WTC11 (cell line): ENCODE measurements at regions not wholly inside any gene's neighbourhood (a gene's known extent, or its start where the extent isn't known, plus 50 kb on each side); places are given as distances from the start of the nearest gene placed in this dataset.
"Not testable (repeated sequence)": the region's sequence is repeated elsewhere in the genome, so short reads cannot be mapped to it uniquely, and the experiment has no call there.

Source experiments
- ATAC-seq: fragments of 200-7000 bp; cut with Tn5 transposase; 2 replicates; pipeline ENCODE4 v1.10.0; 2021; ENCODE audit warnings: mild to moderate bottlenecking, moderate library complexity
- CTCF ChIA-PET: fragments of 300-600 bp; sonication (Branson Sonifier 250); formaldehyde crosslinking; loops from one replicate; lab custom pipeline; 2021; ENCODE audit warnings: antibody characterized with exemption; lab: Charles Lee
- POLR2A ChIA-PET: fragments of 350-600 bp; sonication (Branson Sonifier 250); formaldehyde crosslinking; loops from one replicate; lab custom pipeline; 2021; ENCODE audit warnings: antibody characterized with exemption; lab: Charles Lee
- DNase-seq: peaks from one replicate; pipeline ENCODE4 v3.0.0; 2021; ENCODE audit warnings: low spot score
- H3K27ac Mint-ChIP-seq: 2 replicates; pipeline ENCODE4 v1.8.0; 2021; ENCODE audit warnings: mixed read lengths
- H3K27me3 Mint-ChIP-seq: 2 replicates; pipeline ENCODE4 v1.8.0; 2021; ENCODE audit warnings: low read depth, mild to moderate bottlenecking, moderate library complexity, mixed read lengths
- H3K36me3 Mint-ChIP-seq: 2 replicates; pipeline ENCODE4 v1.8.0; 2021; ENCODE audit warnings: mixed read lengths
- H3K4me1 Mint-ChIP-seq: 2 replicates; pipeline ENCODE4 v1.8.0; 2022; ENCODE audit warnings: mixed read lengths
- H3K4me3 Mint-ChIP-seq: 2 replicates; pipeline ENCODE4 v1.8.0; 2021; ENCODE audit warnings: mild to moderate bottlenecking, moderate library complexity, mixed read lengths
- H3K9me3 Mint-ChIP-seq: 2 replicates; pipeline ENCODE4 v1.8.0; 2021; ENCODE audit warnings: mixed read lengths
- CTCF ChIP-seq: fragments of 200-600 bp; IDR thresholded peaks from 2 replicates; pipeline ENCODE4 v1.8.0; 2022; ENCODE audit warnings: antibody characterized with exemption
- ESRRA ChIP-seq: sonication (generic); formaldehyde crosslinking; IDR thresholded peaks from 2 replicates; pipeline ENCODE4 v1.8.1; 2022; ENCODE audit warnings: mild to moderate bottlenecking, missing genetic modification reagents, borderline replicate concordance
- ETV6 ChIP-seq: sonication (generic); formaldehyde crosslinking; IDR thresholded peaks from 2 replicates; pipeline ENCODE4 v1.8.1; 2022; ENCODE audit warnings: mild to moderate bottlenecking, missing genetic modification reagents
- FOXP1 ChIP-seq: sonication (generic); formaldehyde crosslinking; IDR thresholded peaks from 2 replicates; pipeline ENCODE4 v1.8.0; 2022; ENCODE audit warnings: missing genetic modification reagents, mild to moderate bottlenecking, moderate library complexity, borderline replicate concordance
- GABPB1 ChIP-seq: sonication (generic); formaldehyde crosslinking; IDR thresholded peaks from 2 replicates; pipeline ENCODE4 v1.8.1; 2023; ENCODE audit warnings: mild to moderate bottlenecking, missing genetic modification reagents
- GRHL2 ChIP-seq: fragments of 250-450 bp; sonication (Bioruptor Pico); IDR thresholded peaks from 2 replicates; pipeline ENCODE4 v1.8.0; 2022; ENCODE audit warnings: mild to moderate bottlenecking, moderate library complexity; ENCODE audit not compliant: insufficient replicate concordance, severe bottlenecking
- JAZF1 ChIP-seq: fragments of 250-450 bp; sonication (Bioruptor Pico); IDR thresholded peaks from 2 replicates; pipeline ENCODE4 v1.9.0; 2021; ENCODE audit warnings: moderate library complexity, mild to moderate bottlenecking, inconsistent platforms
- JUN ChIP-seq: sonication (generic); formaldehyde crosslinking; IDR thresholded peaks from 2 replicates; pipeline ENCODE4 v1.8.0; 2023; ENCODE audit warnings: mild to moderate bottlenecking, missing genetic modification reagents
- MYBL2 ChIP-seq: sonication (generic); formaldehyde crosslinking; IDR thresholded peaks from 2 replicates; pipeline ENCODE4 v1.8.1; 2023; ENCODE audit warnings: mild to moderate bottlenecking, moderate library complexity, missing genetic modification reagents
- OVOL2 ChIP-seq: fragments of 250-450 bp; sonication (Bioruptor Pico); IDR thresholded peaks from 2 replicates; pipeline ENCODE4 v1.9.0; 2021; ENCODE audit warnings: mild to moderate bottlenecking, borderline replicate concordance
- RELA ChIP-seq: sonication (generic); formaldehyde crosslinking; IDR thresholded peaks from 2 replicates; pipeline ENCODE4 v1.8.1; 2022; ENCODE audit warnings: missing genetic modification reagents, mild to moderate bottlenecking, borderline replicate concordance
- SMAD4 ChIP-seq: sonication (generic); formaldehyde crosslinking; IDR thresholded peaks from 2 replicates; pipeline ENCODE4 v1.8.0; 2022; ENCODE audit warnings: mild to moderate bottlenecking, missing genetic modification reagents
- TEAD1 ChIP-seq: sonication (generic); formaldehyde crosslinking; IDR thresholded peaks from 2 replicates; pipeline ENCODE4 v1.8.0; 2022; ENCODE audit warnings: mild to moderate bottlenecking, missing genetic modification reagents
- TP53 ChIP-seq: sonication (generic); formaldehyde crosslinking; IDR thresholded peaks from 2 replicates; pipeline ENCODE4 v1.8.1; 2023; ENCODE audit warnings: mild to moderate bottlenecking, missing genetic modification reagents
- ZBTB21 ChIP-seq: sonication (generic); formaldehyde crosslinking; IDR thresholded peaks from 2 replicates; pipeline ENCODE4 v1.8.1; 2023; ENCODE audit warnings: mild to moderate bottlenecking, missing genetic modification reagents, borderline replicate concordance
- ZBTB43 ChIP-seq: sonication (generic); formaldehyde crosslinking; IDR thresholded peaks from 2 replicates; pipeline ENCODE4 v1.8.1; 2023; ENCODE audit warnings: mild to moderate bottlenecking, missing genetic modification reagents
- ZNF416 ChIP-seq: fragments of 250-450 bp; sonication (Bioruptor Pico); IDR thresholded peaks from 2 replicates; pipeline ENCODE4 v1.9.0; 2021; ENCODE audit warnings: mild to moderate bottlenecking, inconsistent platforms
- ZNF423 ChIP-seq: fragments of 250-450 bp; sonication (Bioruptor Pico); IDR thresholded peaks from 2 replicates; pipeline ENCODE4 v2.1.2; 2022; ENCODE audit warnings: mild to moderate bottlenecking, moderate library complexity
- ZNF671 ChIP-seq: fragments of 250-450 bp; sonication (Bioruptor Pico); IDR thresholded peaks from 2 replicates; pipeline ENCODE4 v1.8.0; 2021; ENCODE audit warnings: mild to moderate bottlenecking
- TF ChIP-seq, protein P1 (sequence below): fragments of 250-450 bp; sonication (Bioruptor Pico); IDR thresholded peaks from 2 replicates; pipeline ENCODE4 v1.9.0; 2021; ENCODE audit warnings: moderate library complexity, mild to moderate bottlenecking, inconsistent platforms, borderline replicate concordance
- TF ChIP-seq, protein P2 (sequence below): sonication (generic); formaldehyde crosslinking; conservative IDR thresholded peaks from 2 replicates; pipeline ENCODE4 v1.8.1; 2022; ENCODE audit warnings: mild to moderate bottlenecking, missing genetic modification reagents
- TF ChIP-seq, protein P3 (sequence below): fragments of 250-450 bp; sonication (Bioruptor Pico); IDR thresholded peaks from 2 replicates; pipeline ENCODE4 v1.9.0; 2021; ENCODE audit warnings: mild to moderate bottlenecking

GRCh38 chr14:86766469-86766868, 1226.5 kb downstream of the GALC start:
- POLR2A ChIA-PET = no interaction called here
- Mint-ChIP-seq H3K36me3 (no peaks in the 10 kb centered on the region), H3K4me3 (no peak overlapping the region), H3K27ac (no peak overlapping the region), H3K27me3 (no peaks in the 10 kb centered on the region), H3K9me3 (no peaks in the 10 kb centered on the region), H3K4me1 (peaks cover 10% of the 10 kb centered on the region)
- no peak for DNase-seq
- CTCF ChIA-PET = no interaction called here
- no peak for ATAC-seq
- peak; percentile 82 for TF ChIP-seq GABPB1
- TF ChIP-seq ZNF671 (CRISPR knock-in tag) = no peak
- TF ChIP-seq SMAD4 (CRISPR knock-in tag) = no peak
- TF ChIP-seq ZBTB21 (CRISPR knock-in tag) = no peak
- TF ChIP-seq, all 79 proteins: peak for 1

- Mint-ChIP-seq H3K4me3 (no peak overlapping the region), H3K27ac (no peak overlapping the region), H3K4me1 (no peaks in the 10 kb centered on the region), H3K36me3 (no peaks in the 10 kb centered on the region), H3K27me3 (no peaks in the 10 kb centered on the region), H3K9me3 (no peaks in the 10 kb centered on the region)
- no peak for ATAC-seq
- POLR2A ChIA-PET = no interaction called here
- DNase-seq = no peak
- TF ChIP-seq, protein P1, sequence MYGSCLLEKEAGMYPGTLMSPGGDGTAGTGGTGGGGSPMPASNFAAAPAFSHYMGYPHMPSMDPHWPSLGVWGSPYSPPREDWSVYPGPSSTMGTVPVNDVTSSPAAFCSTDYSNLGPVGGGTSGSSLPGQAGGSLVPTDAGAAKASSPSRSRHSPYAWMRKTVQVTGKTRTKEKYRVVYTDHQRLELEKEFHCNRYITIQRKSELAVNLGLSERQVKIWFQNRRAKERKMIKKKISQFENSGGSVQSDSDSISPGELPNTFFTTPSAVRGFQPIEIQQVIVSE (CRISPR knock-in tag) = no peak
- TF ChIP-seq GABPB1 (peak; percentile 63; the same call in 1 of the 2 replicates), ESRRA (CRISPR knock-in tag) (no peak)
- CTCF ChIA-PET = no interaction called here
These were observed 1231.4 kb downstream of the GALC start for GRCh38 chr14:86761611-86762010.

DNA sequence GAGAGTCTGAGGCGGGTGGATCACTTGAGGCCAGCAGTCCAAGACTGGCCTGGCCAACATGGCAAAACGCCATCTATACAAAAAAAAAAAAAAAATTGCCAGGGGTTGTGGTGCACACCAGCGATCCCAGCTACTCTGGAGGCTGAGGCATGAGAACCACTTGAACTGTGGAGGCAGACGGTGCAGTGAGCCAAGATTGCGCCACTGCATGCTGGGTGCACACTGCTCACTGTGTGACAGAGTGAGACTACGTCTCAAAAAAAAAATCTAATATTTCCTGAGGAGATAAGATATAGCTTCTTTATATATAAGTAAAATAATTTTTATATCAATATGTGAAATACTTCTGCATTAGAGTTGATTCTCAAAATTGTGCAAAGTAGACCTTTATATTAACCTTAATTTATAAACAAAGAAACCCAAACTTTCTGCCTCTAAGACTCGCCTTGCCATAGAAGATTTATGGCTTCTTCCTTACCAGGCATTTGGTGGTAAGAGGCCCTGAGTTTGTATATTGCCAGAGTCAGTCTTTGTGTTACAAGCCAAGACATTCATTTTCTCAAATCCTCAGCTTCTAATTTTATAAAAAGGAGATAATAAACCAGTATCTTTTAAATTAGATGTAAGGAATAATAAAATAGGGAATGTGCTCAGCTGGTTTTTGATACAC, 1226.7 kb downstream of the FLRT2 start:
- POLR2A ChIA-PET = no interaction called here
- Mint-ChIP-seq H3K4me1 (no peaks in the 10 kb centered on the region), H3K36me3 (peaks cover 25% of the 10 kb centered on the region), H3K27me3 (no peaks in the 10 kb centered on the region), H3K4me3 (no peak overlapping the region), H3K27ac (no peak overlapping the region), H3K9me3 (peaks cover 33% of the 10 kb centered on the region)
- CTCF ChIA-PET = no interaction called here
- no peak for DNase-seq
- ATAC-seq = no peak
- TF ChIP-seq, protein P2, sequence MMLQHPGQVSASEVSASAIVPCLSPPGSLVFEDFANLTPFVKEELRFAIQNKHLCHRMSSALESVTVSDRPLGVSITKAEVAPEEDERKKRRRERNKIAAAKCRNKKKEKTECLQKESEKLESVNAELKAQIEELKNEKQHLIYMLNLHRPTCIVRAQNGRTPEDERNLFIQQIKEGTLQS = no peak
- no peak for TF ChIP-seq ZNF416 (CRISPR knock-in tag)
- no peak for TF ChIP-seq JAZF1
- TF ChIP-seq, protein P3, sequence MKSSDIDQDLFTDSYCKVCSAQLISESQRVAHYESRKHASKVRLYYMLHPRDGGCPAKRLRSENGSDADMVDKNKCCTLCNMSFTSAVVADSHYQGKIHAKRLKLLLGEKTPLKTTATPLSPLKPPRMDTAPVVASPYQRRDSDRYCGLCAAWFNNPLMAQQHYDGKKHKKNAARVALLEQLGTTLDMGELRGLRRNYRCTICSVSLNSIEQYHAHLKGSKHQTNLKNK (CRISPR knock-in tag) = no peak
- no peak for TF ChIP-seq JUN (CRISPR knock-in tag)
- TF ChIP-seq CTCF = no peak
- no peak for TF ChIP-seq FOXP1 (CRISPR knock-in tag)

DNA sequence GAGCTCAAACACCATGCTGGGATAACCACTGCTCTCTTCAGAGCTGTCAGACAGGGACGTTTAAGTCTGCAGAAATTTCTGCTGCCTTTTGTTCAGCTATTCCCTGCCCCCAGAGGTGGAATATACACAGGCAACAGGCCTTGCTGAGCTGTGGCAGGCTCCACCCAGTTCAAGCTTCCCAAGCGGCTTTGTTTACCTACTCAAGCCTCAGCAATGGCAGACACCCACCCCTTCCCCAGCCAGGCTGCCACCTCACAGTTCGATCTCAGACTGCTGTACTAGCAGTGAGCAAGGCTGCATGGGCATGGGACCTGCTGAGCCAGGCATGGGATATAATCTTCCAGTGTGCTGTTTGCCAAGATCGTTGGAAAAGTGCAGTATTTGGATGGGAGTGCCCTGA, 1220.5 kb downstream of the FLRT2 start:
- Mint-ChIP-seq H3K36me3 (peaks cover 43% of the 10 kb centered on the region), H3K9me3 (peaks cover 71% of the 10 kb centered on the region)
- POLR2A ChIA-PET, H3K27ac Mint-ChIP-seq, ATAC-seq, H3K4me1 Mint-ChIP-seq, DNase-seq, H3K4me3 Mint-ChIP-seq, CTCF ChIA-PET, H3K27me3 Mint-ChIP-seq: not testable (repeated sequence)

DNA sequence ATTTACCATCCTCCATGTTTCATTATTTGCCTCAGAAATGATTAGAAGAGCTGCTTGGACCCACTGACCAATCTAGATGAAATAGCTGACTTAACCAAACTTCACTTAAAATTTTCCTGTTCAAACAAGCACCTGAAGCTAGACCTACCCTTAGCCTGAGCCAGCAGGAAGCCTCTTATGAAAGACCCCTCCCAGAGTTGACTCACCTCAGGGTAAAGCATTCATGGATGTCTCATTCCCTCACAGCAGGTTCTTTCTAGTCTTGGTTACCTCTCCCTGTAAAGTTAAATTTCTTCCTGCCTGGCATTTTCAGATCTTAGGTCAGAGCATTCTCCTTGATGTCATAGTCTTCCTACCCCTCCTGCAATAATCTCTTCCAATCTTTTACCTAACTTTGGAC, 1209.8 kb downstream of the FLRT2 start:
- TF ChIP-seq ZBTB43 = no peak
- TF ChIP-seq ZNF423 (CRISPR knock-in tag) = no peak
- no peak for TF ChIP-seq ETV6
- no peak for TF ChIP-seq TEAD1 (CRISPR knock-in tag)
- no peak for TF ChIP-seq OVOL2 (CRISPR knock-in tag)
- TF ChIP-seq ZNF671 (CRISPR knock-in tag) = no peak
- no peak for TF ChIP-seq TP53 (CRISPR knock-in tag)
- TF ChIP-seq MYBL2 (CRISPR knock-in tag) = no peak
- TF ChIP-seq GRHL2 (CRISPR knock-in tag) = no peak
- TF ChIP-seq RELA (CRISPR knock-in tag) = no peak
- DNase-seq = no peak
- ChIA-PET CTCF (no interaction called here), POLR2A (no interaction called here)
- 0 out of 2 replicates have a peak, but pooled peaks cover 7% of the 10 kb centered on the region for H3K9me3 Mint-ChIP-seq
- no peak overlapping the region for H3K27ac Mint-ChIP-seq
- H3K27me3 Mint-ChIP-seq = no peaks in the 10 kb centered on the region
- no peak; the same call in 1 of the 2 replicates for ATAC-seq
- no peaks in the 10 kb centered on the region for H3K36me3 Mint-ChIP-seq
- no peak overlapping the region for H3K4me3 Mint-ChIP-seq
- peaks cover 19% of the 10 kb centered on the region for H3K4me1 Mint-ChIP-seq
